Fibroblast of pulmonary artery (primary cell): ENCODE measurements at regions not wholly inside any gene's neighbourhood (a gene's known extent, or its start where the extent isn't known, plus 50 kb on each side); places are given as distances from the start of the nearest gene placed in this dataset.
"Not testable (repeated sequence)": the region's sequence is repeated elsewhere in the genome, so short reads cannot be mapped to it uniquely, and the experiment has no call there.

Source experiments
- DNase-seq: peaks from one replicate; pipeline ENCODE4 v3.0.0-alpha.2; 2010; ENCODE audit warnings: low read depth
- H3K4me3 ChIP-seq: replicated peaks from 2 replicates; pipeline ENCODE4 v1.5.1; 2011; ENCODE audit warnings: low read depth, mild to moderate bottlenecking, control low read depth, low read length, moderate library complexity
- TF ChIP-seq, protein P1 (sequence below): IDR thresholded peaks from 2 replicates; pipeline ENCODE4 v1.5.1; 2011; ENCODE audit warnings: mild to moderate bottlenecking, control low read depth, low read length, inconsistent platforms; ENCODE audit errors: missing control alignments

GRCh38 chr7:66556177-66556548, 72.5 kb upstream of the KCTD7 start:
- H3K4me3 ChIP-seq: no peak overlapping the region
- TF ChIP-seq, protein P1, sequence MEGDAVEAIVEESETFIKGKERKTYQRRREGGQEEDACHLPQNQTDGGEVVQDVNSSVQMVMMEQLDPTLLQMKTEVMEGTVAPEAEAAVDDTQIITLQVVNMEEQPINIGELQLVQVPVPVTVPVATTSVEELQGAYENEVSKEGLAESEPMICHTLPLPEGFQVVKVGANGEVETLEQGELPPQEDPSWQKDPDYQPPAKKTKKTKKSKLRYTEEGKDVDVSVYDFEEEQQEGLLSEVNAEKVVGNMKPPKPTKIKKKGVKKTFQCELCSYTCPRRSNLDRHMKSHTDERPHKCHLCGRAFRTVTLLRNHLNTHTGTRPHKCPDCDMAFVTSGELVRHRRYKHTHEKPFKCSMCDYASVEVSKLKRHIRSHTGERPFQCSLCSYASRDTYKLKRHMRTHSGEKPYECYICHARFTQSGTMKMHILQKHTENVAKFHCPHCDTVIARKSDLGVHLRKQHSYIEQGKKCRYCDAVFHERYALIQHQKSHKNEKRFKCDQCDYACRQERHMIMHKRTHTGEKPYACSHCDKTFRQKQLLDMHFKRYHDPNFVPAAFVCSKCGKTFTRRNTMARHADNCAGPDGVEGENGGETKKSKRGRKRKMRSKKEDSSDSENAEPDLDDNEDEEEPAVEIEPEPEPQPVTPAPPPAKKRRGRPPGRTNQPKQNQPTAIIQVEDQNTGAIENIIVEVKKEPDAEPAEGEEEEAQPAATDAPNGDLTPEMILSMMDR: no peak
- no peak for DNase-seq

GRCh38 chr7:66556549-66557213, 72.0 kb upstream of the KCTD7 start:
- TF ChIP-seq, protein P1: no peak
- no peak for DNase-seq
- H3K4me3 ChIP-seq: no peak overlapping the region

GRCh38 chr7:66557214-66558200, 71.2 kb upstream of the KCTD7 start:
- TF ChIP-seq, protein P1: peak; percentile 89
- H3K4me3 ChIP-seq: no peak overlapping the region
- DNase-seq: peak; percentile 50

- H3K4me3 ChIP-seq: no peak overlapping the region
- DNase-seq: no peak
- TF ChIP-seq, protein P1: no peak
Observed at GRCh38 chr7:66558201-66558641, 70.5 kb upstream of the KCTD7 start.

GRCh38 chr7:66558660-66559465, 69.8 kb upstream of the KCTD7 start:
- H3K4me3 ChIP-seq: no peak overlapping the region
- TF ChIP-seq, protein P1: no peak

GRCh38 chr7:66564045-66564444, 64.6 kb upstream of the KCTD7 start:
- TF ChIP-seq, protein P1: no peak
- DNase-seq: no peak

More at GRCh38 chr7:66558660-66559465, 69.8 kb upstream of the KCTD7 start:
- DNase-seq: no peak

DNA sequence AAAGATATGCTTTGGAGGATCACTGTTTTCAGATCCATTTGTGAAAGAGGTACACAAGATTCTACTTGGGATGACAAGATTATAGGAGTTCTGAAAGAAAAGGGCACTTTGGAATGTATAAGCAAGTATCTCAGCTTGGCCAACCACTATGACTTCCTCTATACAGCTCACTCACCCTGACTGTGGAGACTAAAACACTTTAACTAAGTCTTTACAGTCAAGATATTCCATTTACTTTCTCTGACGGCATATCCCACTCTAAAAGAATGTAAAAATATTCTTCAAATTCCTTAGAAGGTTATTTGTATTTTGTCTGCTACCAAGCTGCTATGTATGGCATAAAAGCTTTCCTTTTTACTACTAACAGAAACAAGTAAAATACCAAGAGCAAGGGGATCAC, 58.5 kb upstream of the KCTD7 start:
- H3K4me3 ChIP-seq, DNase-seq: not testable (repeated sequence)

More at GRCh38 chr7:66564045-66564444, 64.6 kb upstream of the KCTD7 start:
- no peak overlapping the region for H3K4me3 ChIP-seq
